T-cell (primary cell): ENCODE measurements at regions not wholly inside any gene's neighbourhood (a gene's known extent, or its start where the extent isn't known, plus 50 kb on each side); places are given as distances from the start of the nearest gene placed in this dataset.
"Not testable (repeated sequence)": the region's sequence is repeated elsewhere in the genome, so short reads cannot be mapped to it uniquely, and the experiment has no call there.

Source experiments
- ATAC-seq, 4 experiments: fragments of 200-7000 bp in 3 of 4; fragments of 150-1000 bp in 1 of 4; cut with Tn5 transposase; replicated peaks in 1 of 4; 1 replicate in 3 of 4; 2 replicates in 1 of 4; pipeline ENCODE4 v1.10.0; 2021; ENCODE audit warnings: moderate library complexity in 3 of 4, mild to moderate bottlenecking in 2 of 4, moderate number of reproducible peaks in 1 of 4
- CTCF ChIA-PET, 2 donors: fragments of 300-600 bp; sonication (Branson Sonifier 250); formaldehyde crosslinking; loops; one replicate each; lab custom pipeline; 2022; ENCODE audit warnings: antibody characterized with exemption in 2 of 2; lab: Charles Lee
- POLR2A ChIA-PET, 2 donors: fragments of 300-600 bp; sonication (Branson Sonifier 250); formaldehyde crosslinking; loops; one replicate each; lab custom pipeline; 2022; ENCODE audit warnings: antibody characterized with exemption in 2 of 2; lab: Charles Lee
- DNase-seq, 35 experiments: peaks; one replicate each; pipeline versions ENCODE4 v3.0.0 to v3.0.0-alpha.2; 2013 to 2023
- H3K27ac ChIP-seq: one replicate; pipeline ENCODE4 v1.5.1; 2013; ENCODE audit warnings: low read length
- H3K27me3 ChIP-seq, 2 experiments: replicated peaks in 1 of 2; 1 replicate in 1 of 2; 2 replicates in 1 of 2; pipeline versions ENCODE4 v1.6.1 to v1.7.0; 2013; ENCODE audit warnings: low read length in 1 of 2, mixed read lengths in 1 of 2; ENCODE audit not compliant: control insufficient read depth in 2 of 2, insufficient read depth in 2 of 2; ENCODE audit errors: extremely low read depth in 1 of 2
- H3K36me3 ChIP-seq, 2 donors: 1 replicate in 1 of 2; 2 replicates in 1 of 2; pipeline versions ENCODE4 v1.6.1 to v1.7.0; 2013; ENCODE audit warnings: low read length in 1 of 2; ENCODE audit not compliant: control insufficient read depth in 2 of 2, insufficient read depth in 1 of 2; ENCODE audit errors: extremely low read depth in 1 of 2
- H3K4me1 ChIP-seq, 2 experiments: 1 replicate in 1 of 2; 2 replicates in 1 of 2; pipeline versions ENCODE4 v1.6.1 to v1.7.0; 2013; ENCODE audit warnings: low read length in 2 of 2, mixed read lengths in 1 of 2; ENCODE audit not compliant: insufficient read depth in 2 of 2, control insufficient read depth in 1 of 2; ENCODE audit errors: extremely low read depth in 1 of 2
- H3K4me3 ChIP-seq, 2 donors: 1 replicate in 1 of 2; 2 replicates in 1 of 2; pipeline versions ENCODE4 v1.5.1 to v1.7.0; 2013; ENCODE audit warnings: mild to moderate bottlenecking in 2 of 2, low read length in 1 of 2, moderate library complexity in 1 of 2; ENCODE audit not compliant: control insufficient read depth in 1 of 2; ENCODE audit errors: extremely low read depth in 1 of 2
- H3K9me3 ChIP-seq: 2 replicates; pipeline ENCODE4 v1.7.0; 2013
- H3K27ac Mint-ChIP-seq, 2 donors: one replicate each; pipeline ENCODE4 v1.8.0; 2020 to 2021; ENCODE audit warnings: mild to moderate bottlenecking in 2 of 2, mixed read lengths in 2 of 2
- H3K27me3 Mint-ChIP-seq, 2 donors: one replicate each; pipeline ENCODE4 v1.8.0; 2021 to 2022; ENCODE audit warnings: mixed read lengths in 2 of 2
- H3K36me3 Mint-ChIP-seq: one replicate; pipeline ENCODE4 v1.8.0; 2021; ENCODE audit warnings: mixed read lengths
- H3K4me1 Mint-ChIP-seq, 3 donors: one replicate each; pipeline ENCODE4 v1.8.0; 2020 to 2022; ENCODE audit warnings: mixed read lengths in 3 of 3, mild to moderate bottlenecking in 1 of 3
- H3K4me3 Mint-ChIP-seq, 3 donors: one replicate each; pipeline ENCODE4 v1.8.0; 2020 to 2022; ENCODE audit warnings: mild to moderate bottlenecking in 3 of 3, mixed read lengths in 3 of 3, moderate library complexity in 3 of 3
- H3K9me3 Mint-ChIP-seq, 3 donors: one replicate each; pipeline ENCODE4 v1.8.0; 2020 to 2022; ENCODE audit warnings: mixed read lengths in 3 of 3
- WGBS: methylation state at CpG from one replicate; pipeline ENCODE4 v1.1.5; 2013; ENCODE audit warnings: missing lambda C conversion rate; ENCODE audit not compliant: insufficient coverage; 5-methylcytosine and 5-hydroxymethylcytosine counted together

DNA sequence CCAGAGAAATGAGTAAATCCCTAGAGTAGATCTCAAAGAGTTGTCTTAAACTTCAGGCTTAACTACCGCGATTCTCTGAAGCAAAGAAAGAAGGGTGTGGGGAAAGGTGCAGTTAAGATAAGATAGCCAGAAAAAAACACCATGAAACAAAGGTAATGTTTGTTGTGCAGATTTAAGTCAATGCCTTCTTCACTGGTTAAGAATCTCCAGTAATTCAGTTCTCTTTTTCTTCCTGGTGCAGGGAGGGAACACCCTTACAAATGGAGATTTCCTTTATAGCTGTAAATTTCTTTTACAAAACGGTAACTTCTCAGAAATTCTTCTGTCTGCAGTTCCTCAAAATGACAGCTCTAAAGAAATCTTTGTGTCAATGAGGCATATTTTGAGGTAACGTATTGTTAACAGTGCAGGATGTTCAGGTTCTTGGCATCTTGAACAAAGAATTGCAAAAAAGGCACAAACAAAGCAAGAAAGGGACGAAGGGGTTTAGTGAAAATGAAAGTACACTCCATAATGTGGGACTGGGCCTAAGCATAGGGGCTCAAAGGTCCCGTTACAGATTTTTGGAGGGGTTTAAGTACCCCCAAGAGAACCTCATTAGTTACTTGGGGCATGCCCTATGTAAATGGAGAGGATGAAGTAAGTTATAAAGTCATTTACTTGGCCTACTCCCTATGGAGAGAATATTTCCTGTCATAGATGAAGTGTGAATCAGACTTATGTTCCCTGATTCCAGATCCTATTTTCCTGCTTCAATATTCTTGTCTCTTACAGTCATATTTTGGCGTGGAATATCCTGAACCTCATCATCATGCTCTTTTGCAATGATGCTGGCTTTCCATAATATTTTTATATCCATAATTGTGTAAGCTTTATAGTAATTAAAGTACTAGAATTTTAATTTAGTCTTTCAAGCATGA, 492.0 kb downstream of the PCDH11X start:
- Mint-ChIP-seq H3K27ac (no peak overlapping the region), H3K36me3 (no peaks in the 10 kb centered on the region), H3K4me1 (peaks cover 0 to 6% (median 0%) of the 10 kb centered on the region in 3 donors), H3K27me3 (peaks cover 0 to 5% of the 10 kb centered on the region in 2 donors), H3K4me3 (no peak overlapping the region), H3K9me3 (peaks cover 0 to 14% (median 0%) of the 10 kb centered on the region in 3 donors)
- no peaks in the 10 kb centered on the region for H3K9me3 ChIP-seq
- no peak for DNase-seq
- 20% methylated on average over 1 of the region's 7 CpGs for WGBS
- no peaks in the 10 kb centered on the region for H3K4me1 ChIP-seq
- no peak overlapping the region for H3K4me3 ChIP-seq
- ChIA-PET CTCF (no interaction called here), POLR2A (no interaction called here)
- no peaks in the 10 kb centered on the region for H3K27me3 ChIP-seq
- ATAC-seq, result no peak
- no peak overlapping the region for H3K27ac ChIP-seq
- H3K36me3 ChIP-seq, result no peaks in the 10 kb centered on the region

DNA sequence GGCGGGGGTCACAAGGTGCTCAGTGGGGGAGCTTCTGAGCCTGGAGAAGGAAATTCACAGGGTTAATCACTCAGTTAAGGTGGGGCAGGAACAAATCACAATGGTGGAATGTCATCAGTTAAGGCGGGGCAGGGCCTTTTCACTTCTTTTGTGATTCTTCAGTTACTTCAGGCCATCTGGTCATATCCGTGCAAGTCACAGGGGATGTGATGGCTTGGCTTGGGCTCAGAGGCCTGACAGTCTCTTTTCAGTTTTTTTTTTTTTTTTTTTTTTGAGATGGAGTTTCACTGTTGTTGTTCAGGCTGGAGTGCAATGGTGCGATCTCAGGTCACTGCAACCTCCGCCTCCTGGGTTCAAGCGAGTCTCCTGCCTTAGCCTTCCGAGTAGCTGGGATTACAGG, 499.4 kb downstream of the PCDH11X start:
- H3K9me3 ChIP-seq, H3K27ac Mint-ChIP-seq, H3K4me3 ChIP-seq, POLR2A ChIA-PET, ATAC-seq, H3K36me3 Mint-ChIP-seq, H3K4me1 Mint-ChIP-seq, CTCF ChIA-PET, H3K27me3 Mint-ChIP-seq, H3K27me3 ChIP-seq, DNase-seq, H3K4me1 ChIP-seq, H3K27ac ChIP-seq, H3K36me3 ChIP-seq, H3K4me3 Mint-ChIP-seq: not testable (repeated sequence)
- peaks cover 0 to 14% (median 0%) of the 10 kb centered on the region in 3 donors for H3K9me3 Mint-ChIP-seq
- WGBS, result no CpG with 5 or more reads among the region's 7 CpGs

DNA sequence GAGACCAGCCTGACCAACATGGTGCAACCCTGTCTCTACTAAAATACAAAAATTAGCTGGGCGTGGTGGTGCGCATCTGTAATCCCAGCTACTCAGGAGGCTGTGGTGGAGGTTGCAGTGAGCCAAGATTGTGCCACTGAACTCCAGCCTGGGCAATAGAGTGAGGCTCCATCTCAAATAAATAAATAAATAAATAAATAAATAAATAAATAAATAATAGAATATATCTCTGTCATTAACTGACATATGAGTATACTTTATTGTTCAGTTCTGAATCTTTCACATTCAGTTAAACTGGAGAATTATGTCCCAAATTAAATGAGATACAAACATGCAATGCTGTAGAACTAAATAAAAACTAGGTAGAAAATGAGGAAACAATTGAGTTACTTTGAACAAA, 501.2 kb downstream of the PCDH11X start:
- H3K36me3 ChIP-seq, H3K4me3 Mint-ChIP-seq, H3K27ac Mint-ChIP-seq, H3K9me3 ChIP-seq, H3K4me3 ChIP-seq, H3K27me3 Mint-ChIP-seq, H3K4me1 Mint-ChIP-seq, ATAC-seq, H3K27me3 ChIP-seq, H3K36me3 Mint-ChIP-seq, DNase-seq, H3K27ac ChIP-seq, H3K4me1 ChIP-seq, CTCF ChIA-PET, POLR2A ChIA-PET, H3K9me3 Mint-ChIP-seq: not testable (repeated sequence)
- WGBS, result no CpG with 5 or more reads among the region's 2 CpGs

- WGBS, result no CpG with 5 or more reads among the region's 3 CpGs
- no peaks in the 10 kb centered on the region for H3K36me3 ChIP-seq
- no peak overlapping the region for H3K4me3 ChIP-seq
- Mint-ChIP-seq H3K27me3 (no peaks in the 10 kb centered on the region), H3K27ac (no peak overlapping the region), H3K4me1 (no peaks in the 10 kb centered on the region), H3K9me3 (no peaks in the 10 kb centered on the region), H3K4me3 (no peak overlapping the region), H3K36me3 (no peaks in the 10 kb centered on the region)
- ChIA-PET POLR2A (interaction anchor here in 1 of 2 donors (0.6 kb wide), 1 partner anchor 500 kb away, joined by 3 read pairs; no protein-coding TSS in a partner anchor), CTCF (no interaction called here)
- no peak for DNase-seq
- no peaks in the 10 kb centered on the region for H3K9me3 ChIP-seq
- H3K27me3 ChIP-seq, result no peaks in the 10 kb centered on the region
- ATAC-seq, result no peak
- no peak overlapping the region for H3K27ac ChIP-seq
- H3K4me1 ChIP-seq, result no peaks in the 10 kb centered on the region
These were observed 504.1 kb downstream of the PCDH11X start for GRCh38 chrX:92283308-92283707.

DNA sequence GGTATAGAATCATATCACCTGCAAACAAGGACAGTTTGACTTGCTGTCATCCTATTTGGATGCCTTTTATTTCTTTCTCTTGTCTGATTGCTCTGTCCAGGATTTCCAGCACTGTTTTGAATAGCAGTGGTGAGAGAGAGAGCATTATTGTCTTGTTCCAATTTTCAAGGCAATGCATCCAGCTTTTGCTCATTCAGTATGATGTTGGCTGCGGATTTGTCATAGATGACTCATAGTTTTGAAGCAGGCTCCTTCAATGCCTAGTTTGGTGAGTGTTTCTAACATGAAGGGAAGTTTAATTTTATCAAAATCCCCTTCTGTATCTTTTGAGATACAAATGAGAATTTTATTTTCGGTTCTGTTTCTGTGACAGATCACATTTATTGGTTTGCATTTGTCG, 518.9 kb downstream of the PCDH11X start:
- H3K27me3 ChIP-seq, H3K9me3 ChIP-seq, H3K9me3 Mint-ChIP-seq, H3K27ac ChIP-seq, DNase-seq, ATAC-seq, H3K4me1 ChIP-seq, H3K27me3 Mint-ChIP-seq, H3K36me3 ChIP-seq, CTCF ChIA-PET, H3K4me1 Mint-ChIP-seq, H3K4me3 Mint-ChIP-seq, H3K36me3 Mint-ChIP-seq, H3K4me3 ChIP-seq, POLR2A ChIA-PET, H3K27ac Mint-ChIP-seq: not testable (repeated sequence)
- WGBS, result no CpG with 5 or more reads among the region's 3 CpGs

DNA sequence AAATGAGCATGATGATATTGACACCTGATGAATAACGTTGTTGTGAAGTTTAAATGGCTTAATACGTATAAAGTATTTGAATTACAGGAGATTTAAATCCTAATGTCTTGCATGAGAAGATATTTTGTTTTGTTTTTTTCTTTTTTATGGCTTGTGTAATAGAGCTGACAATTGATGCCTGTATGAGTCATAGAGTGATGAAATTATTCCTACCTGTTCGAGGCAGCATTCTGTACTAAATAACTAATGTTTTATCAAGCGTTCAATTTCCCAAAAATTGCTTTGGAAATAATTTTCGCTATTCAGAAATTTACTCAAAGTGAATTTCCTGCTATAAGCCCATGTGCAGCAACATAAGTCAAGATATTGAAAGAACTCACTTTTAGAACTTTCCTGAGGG, 554.0 kb downstream of the PCDH11X start:
- H3K27me3 Mint-ChIP-seq, H3K36me3 Mint-ChIP-seq, H3K4me3 ChIP-seq, DNase-seq, H3K4me1 Mint-ChIP-seq, POLR2A ChIA-PET, H3K4me1 ChIP-seq, CTCF ChIA-PET, ATAC-seq, H3K9me3 Mint-ChIP-seq, H3K9me3 ChIP-seq, H3K27ac Mint-ChIP-seq, H3K27ac ChIP-seq, H3K36me3 ChIP-seq, H3K4me3 Mint-ChIP-seq, H3K27me3 ChIP-seq: not testable (repeated sequence)
- WGBS, result no CpG with 5 or more reads among the region's 5 CpGs
